ENCODE measurements at regions not wholly inside any gene's neighbourhood (a gene's known extent, or its start where the extent isn't known, plus 50 kb on each side); places are given as distances from the start of the nearest gene placed in this dataset.

- TF ChIP-seq, protein P1, sequence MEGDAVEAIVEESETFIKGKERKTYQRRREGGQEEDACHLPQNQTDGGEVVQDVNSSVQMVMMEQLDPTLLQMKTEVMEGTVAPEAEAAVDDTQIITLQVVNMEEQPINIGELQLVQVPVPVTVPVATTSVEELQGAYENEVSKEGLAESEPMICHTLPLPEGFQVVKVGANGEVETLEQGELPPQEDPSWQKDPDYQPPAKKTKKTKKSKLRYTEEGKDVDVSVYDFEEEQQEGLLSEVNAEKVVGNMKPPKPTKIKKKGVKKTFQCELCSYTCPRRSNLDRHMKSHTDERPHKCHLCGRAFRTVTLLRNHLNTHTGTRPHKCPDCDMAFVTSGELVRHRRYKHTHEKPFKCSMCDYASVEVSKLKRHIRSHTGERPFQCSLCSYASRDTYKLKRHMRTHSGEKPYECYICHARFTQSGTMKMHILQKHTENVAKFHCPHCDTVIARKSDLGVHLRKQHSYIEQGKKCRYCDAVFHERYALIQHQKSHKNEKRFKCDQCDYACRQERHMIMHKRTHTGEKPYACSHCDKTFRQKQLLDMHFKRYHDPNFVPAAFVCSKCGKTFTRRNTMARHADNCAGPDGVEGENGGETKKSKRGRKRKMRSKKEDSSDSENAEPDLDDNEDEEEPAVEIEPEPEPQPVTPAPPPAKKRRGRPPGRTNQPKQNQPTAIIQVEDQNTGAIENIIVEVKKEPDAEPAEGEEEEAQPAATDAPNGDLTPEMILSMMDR (IDR thresholded peaks at IDR 0.05), result no peak
- Mint-ChIP-seq H3K27ac (no peak overlapping the region), H3K9me3 (no peaks in the 10 kb centered on the region), H3K27me3 (ENCODE audit: low read depth in 2 of 2) (peaks cover 3 to 6% of the 10 kb centered on the region in 2 donors), H3K36me3 (peaks cover 11% of the 10 kb centered on the region), H3K4me1 (peaks cover 11 to 30% of the 10 kb centered on the region in 2 donors), H3K4me3 (no peak overlapping the region)
- ATAC-seq (no peak), DNase-seq (no peak)
- Histone ChIP-seq H3K27ac (ENCODE audit: low read length) (peak overlapping the region; percentile 66), H3K27me3 (ENCODE audit: control insufficient read depth, insufficient read depth, low read length) (no peaks in the 10 kb centered on the region), H3K36me3 (ENCODE audit: control insufficient read depth, insufficient read depth, low read length) (no peaks in the 10 kb centered on the region), H3K4me3 (ENCODE audit: low read length) (no peak overlapping the region), H3K9me3 (ENCODE audit: control insufficient read depth, insufficient read depth, low read length) (no peaks in the 10 kb centered on the region), H3K4me1 (ENCODE audit: control insufficient read depth, insufficient read depth, low read length) (peaks cover 9% of the 10 kb centered on the region)
- WGBS (ENCODE audit: insufficient coverage), result no CpG with 5 or more reads among the region's 1 CpG
- intact Hi-C loops (cut with micrococcal nuclease), result no loop called here
Measured at GRCh38 chr12:92446083-92446460, 256.7 kb upstream of the PLEKHG7 start.

DNA sequence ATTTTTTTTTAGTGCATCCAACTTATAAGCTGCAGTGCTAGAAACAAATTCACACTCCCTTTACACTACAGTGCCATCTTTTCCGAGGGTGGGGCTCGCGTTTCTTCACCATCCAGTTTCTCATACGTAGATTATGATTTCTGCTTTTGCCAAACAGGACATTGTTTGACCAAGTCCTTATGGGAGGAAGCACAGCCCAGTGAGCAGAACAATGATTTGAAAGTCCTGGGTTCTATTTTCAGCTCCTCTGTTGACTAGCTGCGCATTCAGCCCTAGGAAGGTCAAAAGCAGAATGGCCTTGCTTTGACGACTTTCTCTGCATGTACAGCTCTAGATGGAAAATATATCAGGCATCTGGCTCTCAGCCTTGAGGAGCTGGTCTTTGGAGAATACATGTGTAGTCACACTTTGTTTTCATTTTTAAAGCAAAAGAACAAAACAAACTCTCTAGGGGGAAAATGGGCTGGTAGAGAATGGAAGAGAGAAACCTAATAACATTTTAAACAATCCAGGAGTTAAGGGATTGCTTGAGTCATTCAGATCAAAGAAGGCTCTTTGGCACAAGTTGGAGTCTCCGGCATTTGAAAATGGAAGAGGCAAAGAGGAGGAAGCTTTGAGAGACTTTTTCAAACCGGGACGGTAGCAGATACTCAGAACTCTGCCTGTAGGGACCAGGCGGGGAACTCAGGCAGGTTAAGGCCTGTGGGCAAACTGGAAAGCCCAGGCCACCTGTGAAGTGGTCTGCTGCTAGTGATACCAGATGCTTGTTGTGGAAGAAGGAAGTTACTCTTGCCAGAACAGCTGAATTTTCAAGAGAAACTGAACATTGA lies 257.3 kb upstream of the PLEKHG7 start:
- Histone ChIP-seq H3K9me3 (ENCODE audit: control insufficient read depth, insufficient read depth, low read length) (no peaks in the 10 kb centered on the region), H3K4me1 (ENCODE audit: control insufficient read depth, insufficient read depth, low read length) (peaks cover 9% of the 10 kb centered on the region), H3K4me3 (ENCODE audit: low read length) (no peak overlapping the region), H3K36me3 (ENCODE audit: control insufficient read depth, insufficient read depth, low read length) (no peaks in the 10 kb centered on the region), H3K27me3 (ENCODE audit: control insufficient read depth, insufficient read depth, low read length) (no peaks in the 10 kb centered on the region), H3K27ac (ENCODE audit: low read length) (peak overlapping the region; percentile 66)
- peak in 1 of 3 donors; percentile 50 for ATAC-seq
- Mint-ChIP-seq H3K36me3 (peaks cover 6% of the 10 kb centered on the region), H3K27me3 (ENCODE audit: low read depth in 2 of 2) (peaks cover 3 to 6% of the 10 kb centered on the region in 2 donors), H3K27ac (peak overlapping the region in 1 of 2 donors; percentile 15), H3K4me3 (no peak overlapping the region), H3K9me3 (no peaks in the 10 kb centered on the region), H3K4me1 (peaks cover 8 to 27% of the 10 kb centered on the region in 2 donors)
- intact Hi-C loops (cut with micrococcal nuclease), result no loop called here
- 52% methylated on average over 10 of the region's 10 CpGs for WGBS (ENCODE audit: insufficient coverage)
- TF ChIP-seq, protein P1 (IDR thresholded peaks at IDR 0.05), result no peak
- DNase-seq, result no peak

DNA sequence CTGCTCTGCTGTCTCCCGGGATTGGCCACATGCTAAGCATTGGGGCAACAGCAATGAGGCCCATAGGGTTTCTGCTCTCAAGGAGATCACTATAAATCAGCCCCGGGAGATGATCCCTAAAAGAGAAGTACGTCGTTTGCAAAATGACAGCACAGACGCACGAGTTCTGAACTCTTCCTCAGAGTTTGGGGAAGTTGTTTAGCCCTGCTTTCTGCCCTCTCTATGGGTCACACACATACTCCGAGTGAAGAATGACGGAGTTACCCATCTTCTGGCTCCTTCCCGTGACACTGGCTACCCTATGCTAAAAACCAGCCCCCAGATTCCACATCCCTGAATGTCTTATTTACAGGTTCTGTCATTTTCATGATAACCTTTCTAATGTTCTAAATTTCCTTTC lies 258.0 kb upstream of the PLEKHG7 start:
- H3K27ac ChIP-seq (ENCODE audit: low read length), result peak overlapping the region; percentile 66
- Mint-ChIP-seq H3K27me3 (ENCODE audit: low read depth in 2 of 2) (peaks cover 3 to 6% of the 10 kb centered on the region in 2 donors), H3K36me3 (peaks cover 6% of the 10 kb centered on the region), H3K9me3 (no peaks in the 10 kb centered on the region), H3K4me1 (peaks cover 8 to 27% of the 10 kb centered on the region in 2 donors), H3K4me3 (no peak overlapping the region), H3K27ac (no peak overlapping the region)
- H3K9me3 ChIP-seq (ENCODE audit: control insufficient read depth, insufficient read depth, low read length), result no peaks in the 10 kb centered on the region
- H3K36me3 ChIP-seq (ENCODE audit: control insufficient read depth, insufficient read depth, low read length), result no peaks in the 10 kb centered on the region
- H3K4me1 ChIP-seq (ENCODE audit: control insufficient read depth, insufficient read depth, low read length), result peaks cover 9% of the 10 kb centered on the region
- H3K27me3 ChIP-seq (ENCODE audit: control insufficient read depth, insufficient read depth, low read length), result no peaks in the 10 kb centered on the region
- intact Hi-C loops (cut with micrococcal nuclease), result no loop called here
- DNase-seq, result no peak
- no peak overlapping the region for H3K4me3 ChIP-seq (ENCODE audit: low read length)
- TF ChIP-seq, protein P1 (IDR thresholded peaks at IDR 0.05), result no peak
- ATAC-seq, result peak in 2 of 3 donors; percentile 40 to 45
- 65% methylated on average over 9 of the region's 9 CpGs for WGBS (ENCODE audit: insufficient coverage)

Data from natural killer cell (primary cell).